H9 (cell line): ENCODE measurements at regions not wholly inside any gene's neighbourhood (a gene's known extent, or its start where the extent isn't known, plus 50 kb on each side); places are given as distances from the start of the nearest gene placed in this dataset.

Source experiments
- DNase-seq: peaks from one replicate; pipeline ENCODE4 v3.0.0-alpha.2; 2017
- H2AFZ ChIP-seq: one replicate; pipeline ENCODE4 v1.6.1; 2013; ENCODE audit warnings: mild to moderate bottlenecking, low read length, control low read depth, moderate library complexity
- H2AK5ac ChIP-seq: 2 replicates; pipeline ENCODE4 v1.6.1; 2013; ENCODE audit warnings: low read length, control low read depth, mixed read lengths; ENCODE audit not compliant: insufficient read length
- H2BK120ac ChIP-seq: one replicate; pipeline ENCODE4 v1.6.1; 2013; ENCODE audit warnings: low read depth, mild to moderate bottlenecking, low read length, control low read depth, inconsistent platforms; ENCODE audit not compliant: poor library complexity, severe bottlenecking
- H2BK12ac ChIP-seq: 2 replicates; pipeline ENCODE4 v1.6.1; 2013; ENCODE audit warnings: low read length, control low read depth, mixed read lengths, low read depth; ENCODE audit not compliant: insufficient read length
- H2BK15ac ChIP-seq: 2 replicates; pipeline ENCODE4 v1.6.1; 2013; ENCODE audit warnings: low read depth, low read length, control low read depth
- H2BK20ac ChIP-seq: one replicate; pipeline ENCODE4 v1.6.1; 2013; ENCODE audit warnings: low read depth, mild to moderate bottlenecking, low read length, control low read depth, inconsistent platforms; ENCODE audit not compliant: poor library complexity, severe bottlenecking
- H2BK5ac ChIP-seq: 2 replicates; pipeline ENCODE4 v1.6.1; 2013; ENCODE audit warnings: low read length, control low read depth, mixed read lengths; ENCODE audit not compliant: insufficient read length
- H3K14ac ChIP-seq: 2 replicates; pipeline ENCODE4 v1.6.1; 2013; ENCODE audit warnings: low read length, control low read depth; ENCODE audit not compliant: insufficient read depth
- H3K18ac ChIP-seq: 2 replicates; pipeline ENCODE4 v1.6.1; 2013; ENCODE audit warnings: low read depth, mild to moderate bottlenecking, mixed read lengths, low read length, control low read depth; ENCODE audit not compliant: insufficient read length
- H3K23ac ChIP-seq: 2 replicates; pipeline ENCODE4 v1.6.1; 2013; ENCODE audit warnings: low read length, control low read depth, mixed read lengths, low read depth; ENCODE audit not compliant: insufficient read length
- H3K23me2 ChIP-seq: 2 replicates; pipeline ENCODE4 v1.6.1; 2013; ENCODE audit warnings: low read depth, mild to moderate bottlenecking, mixed read lengths, low read length, control low read depth; ENCODE audit not compliant: insufficient read length, poor library complexity, severe bottlenecking
- H3K27ac ChIP-seq: 2 replicates; pipeline ENCODE4 v1.5.1; 2013; ENCODE audit warnings: low read length, control low read depth, mixed read lengths, low read depth; ENCODE audit not compliant: insufficient read length
- H3K27me3 ChIP-seq: 2 replicates; pipeline ENCODE4 v1.6.1; 2013; ENCODE audit warnings: low read length, control low read depth, inconsistent platforms; ENCODE audit not compliant: insufficient read depth
- H3K4ac ChIP-seq: 2 replicates; pipeline ENCODE4 v1.6.1; 2013; ENCODE audit warnings: low read depth, mild to moderate bottlenecking, control low read depth, inconsistent platforms, low read length, moderate library complexity
- H3K4me1 ChIP-seq: 2 replicates; pipeline ENCODE4 v1.6.1; 2013; ENCODE audit warnings: low read length, control low read depth, inconsistent platforms; ENCODE audit not compliant: insufficient read depth
- H3K4me2 ChIP-seq: 2 replicates; pipeline ENCODE4 v1.6.1; 2013; ENCODE audit warnings: low read length, control low read depth, mixed read lengths; ENCODE audit not compliant: insufficient read length, insufficient read depth
- H3K56ac ChIP-seq: 2 replicates; pipeline ENCODE4 v1.6.1; 2013; ENCODE audit warnings: low read depth, mild to moderate bottlenecking, mixed read lengths, low read length, control low read depth; ENCODE audit not compliant: insufficient read length
- H3K79me1 ChIP-seq: 2 replicates; pipeline ENCODE4 v1.6.1; 2013; ENCODE audit warnings: low read depth, mild to moderate bottlenecking, moderate library complexity, low read length, control low read depth, inconsistent platforms; ENCODE audit not compliant: insufficient read depth, poor library complexity, severe bottlenecking
- H3K79me2 ChIP-seq: 2 replicates; pipeline ENCODE4 v1.6.1; 2013; ENCODE audit warnings: low read length, control low read depth, inconsistent platforms; ENCODE audit not compliant: insufficient read depth
- H3K9ac ChIP-seq: 2 replicates; pipeline ENCODE4 v1.6.1; 2013; ENCODE audit warnings: low read length, control low read depth, mixed read lengths; ENCODE audit not compliant: insufficient read length; ENCODE audit errors: extremely low read depth
- H3K9me3 ChIP-seq: one replicate; pipeline ENCODE4 v1.6.1; 2013; ENCODE audit warnings: low read depth, low read length, inconsistent platforms; ENCODE audit not compliant: control insufficient read depth
- H3T11ph ChIP-seq: one replicate; pipeline ENCODE4 v1.6.1; 2013; ENCODE audit warnings: mild to moderate bottlenecking, low read length, control low read depth, inconsistent platforms
- H4K20me1 ChIP-seq: one replicate; pipeline ENCODE4 v1.6.1; 2013; ENCODE audit not compliant: control insufficient read depth, insufficient read length, insufficient read depth
- H4K5ac ChIP-seq: 2 replicates; pipeline ENCODE4 v1.6.1; 2013; ENCODE audit warnings: low read depth, mild to moderate bottlenecking, mixed read lengths, low read length, control low read depth; ENCODE audit not compliant: insufficient read length
- H4K8ac ChIP-seq: replicated peaks from 2 replicates; pipeline ENCODE4 v1.6.1; 2013; ENCODE audit warnings: low read length, control low read depth, mixed read lengths, low read depth; ENCODE audit not compliant: insufficient read length
- H4K91ac ChIP-seq: 2 replicates; pipeline ENCODE4 v1.6.1; 2013; ENCODE audit warnings: low read depth, mild to moderate bottlenecking, moderate library complexity, mixed read lengths, low read length, control low read depth; ENCODE audit not compliant: insufficient read length
- H3K27ac Mint-ChIP-seq, 3 experiments: 2 replicates in 2 of 3; 3 replicates in 1 of 3; pipeline ENCODE4 v1.8.0; 2020 to 2021; ENCODE audit warnings: mixed read lengths in 3 of 3, mild to moderate bottlenecking in 1 of 3, moderate library complexity in 1 of 3
- H3K27me3 Mint-ChIP-seq: 2 replicates; pipeline ENCODE4 v1.8.0; 2021; ENCODE audit warnings: low read depth, mild to moderate bottlenecking, moderate library complexity, mixed read lengths
- H3K36me3 Mint-ChIP-seq, 3 experiments: 2 replicates in 2 of 3; 3 replicates in 1 of 3; pipeline ENCODE4 v1.8.0; 2020 to 2021; ENCODE audit warnings: low read depth in 3 of 3, mixed read lengths in 3 of 3; ENCODE audit not compliant: insufficient read depth in 1 of 3
- H3K4me1 Mint-ChIP-seq, 2 experiments: 2 replicates each; pipeline ENCODE4 v1.8.0; 2020; ENCODE audit warnings: mixed read lengths in 2 of 2
- H3K4me3 Mint-ChIP-seq, 2 experiments: 2 replicates in 1 of 2; 3 replicates in 1 of 2; pipeline ENCODE4 v1.8.0; 2020 to 2021; ENCODE audit warnings: mild to moderate bottlenecking in 2 of 2, mixed read lengths in 2 of 2, moderate library complexity in 1 of 2
- H3K9me3 Mint-ChIP-seq, 2 experiments: 2 replicates in 1 of 2; 3 replicates in 1 of 2; pipeline ENCODE4 v1.8.0; 2020; ENCODE audit warnings: mild to moderate bottlenecking in 2 of 2, mixed read lengths in 2 of 2, moderate library complexity in 1 of 2
- CTCF ChIP-seq: fragments of 200-600 bp; sonication (generic); conservative IDR thresholded peaks from 3 replicates; pipeline ENCODE4 v1.8.0; 2021; ENCODE audit warnings: antibody characterized with exemption, mild to moderate bottlenecking
- WGBS: extraction: QIAGEN DNeasy Blood & Tissue Kit; methylation state at CpG from one replicate; pipeline ENCODE4 v1.1.7; 2013; ENCODE audit warnings: missing lambda C conversion rate, low lambda C conversion rate, mixed read lengths; ENCODE audit not compliant: insufficient read length; ENCODE audit errors: extremely low coverage; 5-methylcytosine and 5-hydroxymethylcytosine counted together

- no peak for DNase-seq
- Histone ChIP-seq H3K27ac (no peak overlapping the region), H3K79me1 (no peaks in the 10 kb centered on the region), H3K4ac (no peak overlapping the region), H4K20me1 (no peaks in the 10 kb centered on the region), H4K5ac (no peak overlapping the region), H2BK12ac (peak overlapping the region; percentile 74), H3K18ac (no peak overlapping the region), H3K4me1 (no peaks in the 10 kb centered on the region; the same call in 1 of the 2 replicates), H2BK15ac (no peak overlapping the region), H3K4me2 (no peak overlapping the region), H2BK5ac (no peak overlapping the region), H2AFZ (no peak overlapping the region), H3K56ac (no peak overlapping the region), H2BK120ac (no peak overlapping the region), H3T11ph (no peak overlapping the region), H3K9me3 (no peaks in the 10 kb centered on the region), H2BK20ac (no peak overlapping the region), H3K23ac (no peak overlapping the region), H3K14ac (no peak overlapping the region), H4K91ac (no peak overlapping the region), H3K23me2 (no peaks in the 10 kb centered on the region), H3K79me2 (no peaks in the 10 kb centered on the region), H3K27me3 (no peaks in the 10 kb centered on the region), H3K9ac (no peak overlapping the region), H2AK5ac (no peak overlapping the region), H4K8ac (no peak overlapping the region)
- TF ChIP-seq CTCF, result no peak
- Mint-ChIP-seq H3K27me3 (peaks cover under 1% of the 10 kb centered on the region), H3K9me3 (no peaks in the 10 kb centered on the region), H3K4me1 (peaks cover 13 to 36% of the 10 kb centered on the region in 2 experiments), H3K27ac (peak overlapping the region in 1 of 3 experiments; percentile 28; a peak in 1 of 7 replicates), H3K4me3 (no peak overlapping the region), H3K36me3 (no peaks in the 10 kb centered on the region)
- WGBS, result no CpG with 5 or more reads among the region's 8 CpGs
Observed at GRCh38 chr16:8178271-8178670, 412.0 kb downstream of the TMEM114 start.
